ENCODE measurements at regions not wholly inside any gene's neighbourhood (a gene's known extent, or its start where the extent isn't known, plus 50 kb on each side); places are given as distances from the start of the nearest gene placed in this dataset.
"Not testable (repeated sequence)": the region's sequence is repeated elsewhere in the genome, so short reads cannot be mapped to it uniquely, and the experiment has no call there.

- no peak for DNase-seq
Observed at GRCh38 chr5:18491349-18491748, 857.1 kb downstream of the TAF11L14 start.

- no peak for DNase-seq
Observed at GRCh38 chr5:18495157-18495556, 860.9 kb downstream of the TAF11L14 start.

GRCh38 chr5:18496041-18496440, 861.8 kb downstream of the TAF11L14 start:
- DNase-seq: no peak

- no peak for DNase-seq
Observed at GRCh38 chr5:18497089-18497488, 862.8 kb downstream of the TAF11L14 start.

GRCh38 chr5:18503797-18504328, 869.6 kb downstream of the TAF11L14 start:
- DNase-seq: no peak

GRCh38 chr5:18507114-18507513, 872.9 kb downstream of the TAF11L14 start:
- no peak for DNase-seq

GRCh38 chr5:18517641-18518380, 883.6 kb downstream of the TAF11L14 start:
- no peak for DNase-seq

- no peak for DNase-seq
Observed at GRCh38 chr5:18523380-18523779, 889.1 kb downstream of the TAF11L14 start.

- DNase-seq: no peak
Observed at GRCh38 chr5:18526792-18527405, 892.6 kb downstream of the TAF11L14 start.

GRCh38 chr5:18533137-18533536, 898.9 kb downstream of the TAF11L14 start:
- no peak for DNase-seq

- DNase-seq: no peak
Observed at GRCh38 chr5:18534119-18534518, 899.9 kb downstream of the TAF11L14 start.

- DNase-seq: not testable (repeated sequence)
Observed at GRCh38 chr5:18535753-18536152, 901.5 kb downstream of the TAF11L14 start.

GRCh38 chr5:18544421-18544820, 910.2 kb downstream of the TAF11L14 start:
- no peak for DNase-seq

- DNase-seq: no peak
Observed at GRCh38 chr5:18546591-18546990, 912.3 kb downstream of the TAF11L14 start.

- DNase-seq: no peak
Observed at GRCh38 chr5:18551716-18552115, 917.5 kb downstream of the TAF11L14 start.

- DNase-seq: no peak
Observed at GRCh38 chr5:18553269-18553668, 919.0 kb downstream of the TAF11L14 start.

- DNase-seq: no peak
Observed at GRCh38 chr5:18560602-18561001, 926.3 kb downstream of the TAF11L14 start.

- DNase-seq: no peak
Observed at GRCh38 chr5:18563853-18564252, 929.6 kb downstream of the TAF11L14 start.

GRCh38 chr5:18566671-18567070, 932.4 kb downstream of the TAF11L14 start:
- no peak for DNase-seq

GRCh38 chr5:18576586-18576985, 942.3 kb downstream of the TAF11L14 start:
- no peak for DNase-seq

GRCh38 chr5:18601185-18601584, 966.9 kb downstream of the TAF11L14 start:
- DNase-seq: no peak

GRCh38 chr5:18602402-18602801, 968.1 kb downstream of the TAF11L14 start:
- DNase-seq: no peak

- no peak for DNase-seq
Observed at GRCh38 chr5:18605186-18605585, 970.9 kb downstream of the TAF11L14 start.

GRCh38 chr5:18607570-18607969, 973.3 kb downstream of the TAF11L14 start:
- DNase-seq: no peak

Data from NCI-H510A (cell line).